ENCODE measurements at regions not wholly inside any gene's neighbourhood (a gene's known extent, or its start where the extent isn't known, plus 50 kb on each side); places are given as distances from the start of the nearest gene placed in this dataset.

- TF ChIP-seq EZH2phosphoT487 (IDR thresholded peaks at IDR 0.05), result no peak
- TF ChIP-seq CTCF (IDR thresholded peaks at IDR 0.05), result no peak
Observed at GRCh38 chr10:89153971-89154370, 53.1 kb downstream of the CH25H start.
